HG02884 (cell line): ENCODE measurements at regions not wholly inside any gene's neighbourhood (a gene's known extent, or its start where the extent isn't known, plus 50 kb on each side); places are given as distances from the start of the nearest gene placed in this dataset.
"Not testable (repeated sequence)": the region's sequence is repeated elsewhere in the genome, so short reads cannot be mapped to it uniquely, and the experiment has no call there.

Experiments used
- ATAC-seq: cut with Tn5 transposase; IDR thresholded peaks from one replicate; pipeline ENCODE4 v1.9.1; 2021; ENCODE audit warnings: mild to moderate bottlenecking, moderate library complexity; ENCODE audit not compliant: unreplicated experiment

DNA sequence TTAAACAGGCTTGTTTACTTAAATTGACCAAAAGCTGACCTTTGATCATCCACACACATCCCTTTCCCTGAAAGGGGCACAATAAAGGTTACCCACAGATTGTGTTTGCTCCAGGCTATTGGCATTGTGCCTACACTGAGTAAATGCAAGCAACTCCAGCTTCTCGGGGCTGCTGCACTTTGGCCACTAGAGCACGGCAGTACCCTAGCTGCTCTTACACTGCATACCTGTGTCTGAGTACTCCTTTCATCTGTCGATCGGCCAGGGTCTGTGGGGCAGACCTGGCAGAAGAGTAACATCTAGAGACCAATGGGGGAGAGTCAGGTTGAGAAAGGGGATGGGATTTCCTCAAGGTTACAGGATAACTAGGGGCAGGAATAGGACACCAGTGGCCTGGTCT, 281.9 kb upstream of the NMUR2 start:
- no peak for ATAC-seq

- no peak for ATAC-seq
Observed at GRCh38 chr5:152688561-152689249, 283.6 kb upstream of the NMUR2 start.

DNA sequence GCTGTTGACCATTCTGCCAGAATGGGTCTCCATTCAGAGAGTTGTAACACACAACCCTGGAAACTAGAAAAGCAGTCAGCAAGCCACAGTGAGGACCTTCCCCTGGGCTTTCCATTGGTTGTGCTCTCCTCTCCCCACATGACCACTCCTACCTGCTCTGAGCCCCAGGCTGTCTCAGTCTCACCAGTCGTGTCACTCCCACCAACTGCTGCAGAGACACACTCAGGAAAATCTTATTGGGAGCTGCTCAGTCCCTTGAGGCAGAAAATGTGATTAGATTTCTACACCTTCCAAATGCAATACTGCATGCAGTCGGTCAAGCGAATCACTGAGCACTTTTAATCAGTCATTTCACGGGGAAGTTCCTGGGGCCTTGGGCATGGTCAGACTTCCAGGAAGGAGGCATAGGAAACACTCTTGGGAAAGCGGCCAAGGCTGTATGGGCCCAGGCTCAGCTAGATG, 284.2 kb upstream of the NMUR2 start:
- ATAC-seq, result no peak

DNA sequence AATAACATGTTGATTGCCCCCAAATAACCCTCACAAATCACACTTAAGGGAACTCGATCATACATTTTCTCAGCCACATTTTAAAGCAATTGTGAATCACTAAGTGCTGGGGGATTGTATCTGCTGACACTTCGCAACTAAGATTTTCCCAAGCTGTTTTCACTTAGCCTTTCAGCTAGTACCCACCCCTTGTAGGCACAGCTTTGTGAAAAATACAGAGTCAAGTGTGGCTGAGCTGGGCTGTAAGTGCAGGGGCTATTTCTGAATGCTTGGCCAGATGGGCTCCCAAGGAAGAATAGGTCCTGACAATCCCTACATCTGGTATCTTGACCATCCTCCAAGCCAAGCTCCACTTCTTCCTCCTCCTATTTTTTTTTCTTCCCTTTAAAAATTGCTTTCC, 289.2 kb upstream of the NMUR2 start:
- no peak for ATAC-seq

DNA sequence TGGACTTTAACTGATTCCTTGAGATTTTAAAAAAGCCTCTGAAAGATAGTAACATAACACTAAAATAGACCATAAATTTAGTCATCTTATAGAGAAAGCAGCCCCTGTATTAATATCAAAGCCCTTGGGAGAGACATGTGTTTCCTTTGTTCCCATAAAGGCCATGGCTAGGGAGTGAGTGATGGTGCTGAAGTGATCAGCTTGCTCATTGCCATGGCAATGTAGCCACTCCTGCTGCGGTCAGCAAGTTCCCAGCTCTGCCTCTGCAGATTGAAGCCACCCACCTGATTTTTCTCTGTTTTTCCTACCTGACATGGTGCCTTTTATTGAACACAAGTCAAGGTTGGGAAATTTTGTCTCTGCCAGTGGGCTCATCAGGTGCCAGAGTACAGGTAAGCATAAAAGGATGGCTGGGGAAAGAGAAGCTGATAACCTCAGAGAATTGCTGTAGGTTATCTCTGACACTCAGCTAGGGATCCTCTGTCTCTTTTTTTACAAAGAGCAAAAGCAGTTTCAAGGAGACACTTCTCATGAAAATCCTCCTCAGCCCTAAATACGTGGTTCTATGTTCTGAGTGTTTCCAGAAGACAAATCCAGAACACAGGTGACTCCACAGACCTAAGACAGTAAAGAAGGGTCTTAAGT, 296.3 kb upstream of the NMUR2 start:
- ATAC-seq, result no peak

DNA sequence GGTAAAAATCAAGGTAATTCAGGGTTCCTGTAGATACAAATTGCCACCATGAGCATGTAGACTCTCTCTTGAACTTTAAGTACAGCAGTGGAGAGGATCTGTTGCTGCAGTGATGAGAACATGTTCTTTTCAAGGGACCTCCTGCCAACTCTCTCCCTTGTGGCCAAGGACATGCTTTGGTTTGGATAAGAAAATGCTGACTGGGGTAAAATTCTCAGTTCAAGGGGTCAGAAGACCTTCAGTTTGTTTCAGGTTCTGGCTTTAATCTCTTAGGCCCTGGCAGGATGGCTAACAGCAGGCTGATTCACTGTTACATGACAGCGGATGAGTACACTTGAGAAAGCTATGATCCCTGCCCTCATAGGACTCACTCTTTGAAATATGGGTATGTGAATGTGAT, 299.2 kb upstream of the NMUR2 start:
- no peak for ATAC-seq

GRCh38 chr5:152711801-152712388, 306.8 kb upstream of the NMUR2 start:
- no peak for ATAC-seq

GRCh38 chr5:152717393-152717792, 312.3 kb upstream of the NMUR2 start:
- no peak for ATAC-seq

- no peak for ATAC-seq
Observed at GRCh38 chr5:152723482-152723881, 318.4 kb upstream of the NMUR2 start.

DNA sequence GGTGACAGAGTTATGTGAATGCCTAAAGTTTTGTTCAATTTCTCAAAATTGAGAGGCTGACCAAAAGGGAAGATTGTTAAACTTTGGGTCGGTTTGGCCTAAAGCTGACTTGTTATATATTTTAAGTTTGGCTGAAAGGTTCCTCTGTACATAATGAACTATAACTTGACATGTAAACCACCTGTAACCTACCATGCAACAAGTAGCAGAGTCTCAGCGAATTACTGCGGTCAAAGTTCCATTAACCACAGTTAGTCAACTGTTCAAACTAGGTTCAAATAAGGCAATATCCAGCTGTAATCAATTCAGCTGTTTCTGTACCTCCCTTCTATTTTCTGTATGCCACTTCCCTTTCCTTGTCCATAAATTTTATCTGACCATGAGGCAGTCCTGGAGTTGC, 325.1 kb upstream of the NMUR2 start:
- ATAC-seq, result no peak

DNA sequence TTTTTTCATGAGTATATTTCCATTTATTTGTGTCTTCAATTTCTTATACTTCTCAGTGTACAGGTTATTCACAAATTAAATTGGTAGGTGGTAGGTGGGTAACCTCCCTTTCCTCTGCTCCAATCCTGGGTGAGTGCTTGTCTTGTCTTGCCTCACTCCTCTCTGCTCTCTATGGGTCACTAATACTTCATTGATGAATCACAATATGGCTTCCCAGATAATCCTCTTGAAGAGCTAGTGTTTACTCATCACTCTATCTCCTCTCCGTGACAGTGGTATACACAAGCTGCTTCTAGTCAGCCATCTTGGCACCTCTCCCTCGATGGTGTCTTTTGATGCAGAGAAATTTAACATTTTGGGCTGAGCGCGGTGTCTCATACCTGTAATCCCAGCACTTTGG, 331.8 kb upstream of the NMUR2 start:
- ATAC-seq, result no peak

- no peak for ATAC-seq
Observed at GRCh38 chr5:152739916-152740315, 334.8 kb upstream of the NMUR2 start.

DNA sequence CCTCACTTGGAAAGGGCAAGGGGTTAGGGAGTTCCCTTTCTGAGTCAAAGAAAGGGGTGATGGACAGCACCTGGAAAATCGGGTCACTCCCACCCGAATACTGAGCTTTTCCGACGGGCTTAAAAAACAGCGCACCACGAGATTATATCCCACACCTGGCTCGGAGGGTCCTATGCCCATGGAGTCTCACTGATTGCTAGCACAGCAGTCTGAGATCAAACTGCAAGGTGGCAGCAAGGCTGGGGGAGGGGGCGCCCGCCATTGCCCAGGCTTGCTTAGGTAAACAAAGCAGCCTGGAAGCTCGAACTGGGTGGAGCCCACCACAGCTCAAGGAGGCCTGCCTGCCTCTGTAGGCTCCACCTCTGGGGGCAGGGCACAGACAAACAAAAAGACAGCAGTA, 336.0 kb upstream of the NMUR2 start:
- ATAC-seq, result not testable (repeated sequence)

DNA sequence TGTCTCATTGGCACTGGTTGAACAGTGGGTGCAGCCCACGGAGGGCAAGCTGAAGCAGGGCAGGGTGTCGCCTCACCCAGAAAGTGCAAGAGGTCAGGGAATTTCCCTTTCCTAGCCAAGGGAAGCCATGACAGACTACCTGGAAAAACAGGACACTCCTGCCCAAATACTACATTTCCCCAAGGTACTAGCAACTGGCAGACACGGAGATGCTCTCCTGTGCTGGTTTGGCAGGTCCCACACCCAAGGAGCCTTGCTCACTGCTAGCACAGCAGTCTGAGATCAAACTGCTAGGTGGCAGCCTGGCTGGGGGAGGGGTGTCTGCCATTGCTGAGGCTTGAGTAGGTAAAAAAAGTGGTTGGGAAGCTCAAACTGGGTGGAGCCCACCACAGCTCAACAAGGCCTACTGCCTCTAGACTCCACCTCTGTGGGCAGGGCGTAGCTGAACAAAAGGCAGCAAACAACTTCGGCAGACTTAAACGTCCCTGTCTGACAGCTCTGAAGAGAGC, 382.7 kb upstream of the NMUR2 start:
- ATAC-seq, result not testable (repeated sequence)

DNA sequence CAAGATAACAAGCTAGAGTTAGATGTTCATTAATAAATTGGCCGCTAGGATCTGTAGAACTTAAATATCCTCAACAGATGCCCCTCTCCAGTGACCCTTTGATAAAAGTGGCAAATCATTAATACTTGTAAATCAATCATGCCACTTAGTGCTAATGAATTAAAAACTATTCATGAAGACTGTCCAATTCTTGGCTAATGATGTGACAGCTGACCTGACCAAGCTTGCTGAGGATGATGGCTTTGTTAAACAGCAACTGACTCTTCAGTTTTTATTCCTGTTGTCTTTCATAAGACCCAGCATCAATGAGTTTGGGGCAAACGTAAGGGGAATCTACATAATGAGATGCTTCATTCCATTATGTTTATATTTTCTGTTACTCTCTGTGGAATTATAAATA, 396.8 kb upstream of the NMUR2 start:
- no peak for ATAC-seq

DNA sequence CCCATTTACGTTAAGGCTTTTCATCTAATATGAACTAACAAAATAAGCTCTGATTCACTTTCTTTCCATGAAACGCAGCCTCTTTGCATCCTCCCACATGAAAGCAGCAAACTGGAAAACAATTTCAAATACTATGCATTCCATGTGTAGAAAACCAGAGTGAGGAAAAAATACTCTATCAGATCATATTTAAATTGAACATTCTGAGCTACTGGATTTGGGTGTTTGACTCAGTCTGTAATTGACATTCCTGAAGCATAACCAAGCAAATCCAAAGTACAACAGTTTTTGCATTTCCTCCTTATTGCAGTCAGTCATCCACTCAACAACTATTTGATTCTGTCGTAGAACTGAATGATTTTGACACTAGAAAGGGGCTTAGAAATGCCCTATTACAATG, 399.1 kb upstream of the NMUR2 start:
- no peak for ATAC-seq

- no peak for ATAC-seq
Observed at GRCh38 chr5:152811988-152812387, 406.9 kb upstream of the NMUR2 start.

GRCh38 chr5:152813526-152813925, 408.4 kb upstream of the NMUR2 start:
- ATAC-seq, result no peak

- no peak for ATAC-seq
Observed at GRCh38 chr5:152819891-152820290, 414.8 kb upstream of the NMUR2 start.

GRCh38 chr5:152824316-152824715, 419.2 kb upstream of the NMUR2 start:
- ATAC-seq, result no peak

DNA sequence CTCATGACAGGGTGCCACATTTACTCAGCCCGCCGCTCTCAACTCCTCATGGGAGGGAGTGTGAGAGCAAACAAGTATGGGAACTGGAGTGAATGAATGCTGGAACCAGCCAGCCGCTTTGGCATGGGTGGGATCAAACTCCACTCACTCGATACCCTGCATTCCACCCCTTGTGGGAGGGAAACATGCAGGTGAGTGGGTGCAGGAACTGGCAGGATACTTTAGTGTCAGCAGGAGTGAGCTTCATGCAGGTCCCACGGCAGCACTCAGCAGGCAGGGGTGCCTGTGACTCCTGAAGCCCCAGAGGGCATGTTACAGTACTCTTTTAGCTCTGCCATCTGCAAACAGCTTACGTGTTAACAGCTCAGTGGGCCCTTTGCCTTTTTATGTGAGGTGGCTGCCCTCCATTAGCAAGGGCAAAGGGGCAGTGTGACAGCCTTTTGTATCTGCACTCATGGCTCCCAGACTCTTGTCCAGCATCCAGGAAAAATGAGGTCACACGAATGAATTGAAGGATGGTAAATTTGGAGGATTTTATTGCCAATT, 433.2 kb upstream of the NMUR2 start:
- ATAC-seq, result no peak

- no peak for ATAC-seq
Observed at GRCh38 chr5:152844713-152845112, 439.6 kb upstream of the NMUR2 start.
